ENCODE measurements at regions not wholly inside any gene's neighbourhood (a gene's known extent, or its start where the extent isn't known, plus 50 kb on each side); places are given as distances from the start of the nearest gene placed in this dataset.
"Not testable (repeated sequence)": the region's sequence is repeated elsewhere in the genome, so short reads cannot be mapped to it uniquely, and the experiment has no call there.

- DNase-seq (ENCODE audit: low read depth), result no peak
- no peak overlapping the region for H3K4me3 ChIP-seq (ENCODE audit: low read depth, low read length)
- TF ChIP-seq CTCF (IDR thresholded peaks at IDR 0.05; ENCODE audit: low read depth, low read length, missing control alignments), result no peak
These were observed 130.5 kb downstream of the ATXN3L start for GRCh38 chrX:13189380-13189779.

- H3K4me3 ChIP-seq (ENCODE audit: low read depth, low read length), result no peak overlapping the region
- DNase-seq (ENCODE audit: low read depth), result no peak
- no peak for TF ChIP-seq CTCF (IDR thresholded peaks at IDR 0.05; ENCODE audit: low read depth, low read length, missing control alignments)
These were observed 131.0 kb downstream of the ATXN3L start for GRCh38 chrX:13188731-13189309.

- not testable (repeated sequence) for DNase-seq (ENCODE audit: low read depth)
These were observed 133.2 kb downstream of the ATXN3L start for GRCh38 chrX:13186643-13187042.

GRCh38 chrX:13180807-13181206, 136.4 kb upstream of the FAM9C start:
- DNase-seq (ENCODE audit: low read depth), result no peak
- TF ChIP-seq CTCF (IDR thresholded peaks at IDR 0.05; ENCODE audit: low read depth, low read length, missing control alignments), result no peak
- no peak overlapping the region for H3K4me3 ChIP-seq (ENCODE audit: low read depth, low read length)

More at GRCh38 chrX:13186643-13187042, 133.2 kb downstream of the ATXN3L start:
- H3K4me3 ChIP-seq (ENCODE audit: low read depth, low read length), result not testable (repeated sequence)

GRCh38 chrX:13179586-13179985, 135.2 kb upstream of the FAM9C start:
- no peak overlapping the region for H3K4me3 ChIP-seq (ENCODE audit: low read depth, low read length)
- TF ChIP-seq CTCF (IDR thresholded peaks at IDR 0.05; ENCODE audit: low read depth, low read length, missing control alignments), result no peak
- DNase-seq (ENCODE audit: low read depth), result no peak

- no peak for DNase-seq (ENCODE audit: low read depth)
- no peak overlapping the region for H3K4me3 ChIP-seq (ENCODE audit: low read depth, low read length)
- TF ChIP-seq CTCF (IDR thresholded peaks at IDR 0.05; ENCODE audit: low read depth, low read length, missing control alignments), result no peak
These were observed 134.7 kb upstream of the FAM9C start for GRCh38 chrX:13179100-13179499.

GRCh38 chrX:13177921-13178566, 133.6 kb upstream of the FAM9C start:
- DNase-seq (ENCODE audit: low read depth), result no peak
- H3K4me3 ChIP-seq (ENCODE audit: low read depth, low read length), result no peak overlapping the region
- TF ChIP-seq CTCF (IDR thresholded peaks at IDR 0.05; ENCODE audit: low read depth, low read length, missing control alignments), result no peak

All from GM12864 (cell line).